SK-N-SH (cell line): ENCODE measurements at regions not wholly inside any gene's neighbourhood (a gene's known extent, or its start where the extent isn't known, plus 50 kb on each side); places are given as distances from the start of the nearest gene placed in this dataset.

Experiments used
- CTCF ChIA-PET: fragments of 300-600, 350-600 bp; formaldehyde crosslinking; extraction: SDS; loops from one replicate; lab custom pipeline; 2021; lab: Yijun Ruan, JAX
- POLR2A ChIA-PET: fragments of 350-600 bp; sonication (Branson Sonifier 250); formaldehyde crosslinking; extraction: SDS; loops from one replicate; lab custom pipeline; 2020; ENCODE audit warnings: antibody characterized with exemption, inconsistent platforms; lab: Yijun Ruan, JAX
- DNase-seq: peaks from one replicate; pipeline ENCODE4 v3.0.0; 2012
- H2AFZ ChIP-seq: fragments of 200-600 bp; sonication (generic); 2 replicates; pipeline ENCODE4 v1.8.1; 2016; ENCODE audit warnings: antibody characterized with exemption, mild to moderate bottlenecking, low read depth
- H3F3A ChIP-seq: fragments of 200-600 bp; sonication (generic); replicated peaks from 2 replicates; pipeline ENCODE3; 2016; ENCODE audit warnings: antibody characterized with exemption, mild to moderate bottlenecking; ENCODE audit not compliant: insufficient read depth
- H3K27ac ChIP-seq, 2 experiments: fragments of 200-500 bp in 1 of 2; fragments of 200-600 bp in 1 of 2; sonication (Bioruptor generic) in 1 of 2; sonication (generic), shearing (Covaris generic) in 1 of 2; 2 replicates each; pipeline versions ENCODE4 v1.5.1 to v1.6.1; 2014 to 2016; ENCODE audit warnings: low read depth in 2 of 2, inconsistent platforms in 1 of 2, low read length in 1 of 2, mild to moderate bottlenecking in 1 of 2, mixed read lengths in 1 of 2
- H3K27me3 ChIP-seq: fragments of 200-600 bp; sonication (generic), shearing (Covaris generic); 2 replicates; pipeline ENCODE4 v1.6.1; 2016; ENCODE audit warnings: mixed run types; ENCODE audit not compliant: insufficient read depth
- H3K36me3 ChIP-seq, 2 experiments: fragments of 200-500 bp in 1 of 2; fragments of 200-600 bp in 1 of 2; sonication (Bioruptor generic) in 1 of 2; sonication (generic) in 1 of 2; replicated peaks in 1 of 2; 2 replicates each; pipeline versions ENCODE3 to v1.5.1; 2014 to 2016; ENCODE audit warnings: low read length in 1 of 2, mild to moderate bottlenecking in 1 of 2; ENCODE audit not compliant: insufficient read depth in 2 of 2, control insufficient read depth in 1 of 2
- H3K4me1 ChIP-seq, 2 experiments: fragments of 200-500 bp in 1 of 2; fragments of 200-600 bp in 1 of 2; sonication (Bioruptor generic) in 1 of 2; sonication (generic), shearing (Covaris generic) in 1 of 2; 2 replicates each; pipeline versions ENCODE4 v1.5.1 to v1.6.1; 2014 to 2016; ENCODE audit warnings: low read depth in 1 of 2, low read length in 1 of 2, mixed run types in 1 of 2; ENCODE audit not compliant: insufficient read depth in 2 of 2, control insufficient read depth in 1 of 2
- H3K4me2 ChIP-seq: fragments of 200-600 bp; sonication (generic), shearing (Covaris generic); 2 replicates; pipeline ENCODE4 v1.6.1; 2017; ENCODE audit warnings: mixed run types
- H3K4me3 ChIP-seq, 2 experiments: fragments of 200-500 bp in 1 of 2; fragments of 200-600 bp in 1 of 2; sonication (Bioruptor generic) in 1 of 2; sonication (generic), shearing (Covaris generic) in 1 of 2; 2 replicates each; pipeline versions ENCODE4 v1.5.1 to v1.8.1; 2014 to 2016; ENCODE audit warnings: low read depth in 2 of 2, inconsistent platforms in 1 of 2, low read length in 1 of 2, mild to moderate bottlenecking in 1 of 2, mixed read lengths in 1 of 2, moderate library complexity in 1 of 2
- H3K79me2 ChIP-seq: fragments of 200-600 bp; sonication (generic); 2 replicates; pipeline ENCODE4 v1.8.1; 2017; ENCODE audit warnings: mild to moderate bottlenecking; ENCODE audit not compliant: insufficient read depth
- H3K9ac ChIP-seq: fragments of 200-600 bp; sonication (generic); 2 replicates; pipeline ENCODE4 v1.6.1; 2017; ENCODE audit warnings: mixed run types
- H3K9me2 ChIP-seq: fragments of 200-600 bp; sonication (generic); 2 replicates; pipeline ENCODE4 v1.6.1; 2017; ENCODE audit warnings: mixed run types
- H3K9me3 ChIP-seq: fragments of 200-600 bp; sonication (generic); 2 replicates; pipeline ENCODE4 v1.6.1; 2017; ENCODE audit warnings: mixed run types, mild to moderate bottlenecking, moderate library complexity
- H4K20me1 ChIP-seq: fragments of 200-600 bp; sonication (generic); 2 replicates; pipeline ENCODE4 v1.6.1; 2017; ENCODE audit warnings: mild to moderate bottlenecking, mixed run types; ENCODE audit not compliant: insufficient read depth
- ELF1 ChIP-seq: IDR thresholded peaks from 2 replicates; pipeline ENCODE4 v1.4.0; 2012
- EP300 ChIP-seq, 2 experiments: IDR thresholded peaks; 2 replicates each; pipeline versions ENCODE4 v1.4.0 to v1.6.1; 2012; ENCODE audit warnings: borderline replicate concordance in 1 of 2, low read depth in 1 of 2, low read length in 1 of 2
- EZH2phosphoT487 ChIP-seq: fragments of 200-600 bp; sonication (generic); IDR thresholded peaks from 2 replicates; pipeline ENCODE4 v1.6.1; 2017; ENCODE audit warnings: low read depth, mixed run types, mild to moderate bottlenecking, antibody characterized with exemption, moderate library complexity, borderline replicate concordance
- FOSL2 ChIP-seq: IDR thresholded peaks from 2 replicates; pipeline ENCODE4 v1.4.0; 2012; ENCODE audit warnings: low read depth, mild to moderate bottlenecking, moderate library complexity, borderline replicate concordance
- FOXJ3 ChIP-seq: sonication (generic); formaldehyde crosslinking; IDR thresholded peaks from 2 replicates; pipeline ENCODE4 v1.5.1; 2020; ENCODE audit warnings: mild to moderate bottlenecking, missing genetic modification reagents
- FOXM1 ChIP-seq: IDR thresholded peaks from 2 replicates; pipeline ENCODE4 v1.4.0; 2012; ENCODE audit warnings: low read depth, mild to moderate bottlenecking
- GABPA ChIP-seq: IDR thresholded peaks from 2 replicates; pipeline ENCODE4 v1.4.0; 2012; ENCODE audit warnings: low read depth, mild to moderate bottlenecking
- IRF3 ChIP-seq: fragments of 150-350 bp; IDR thresholded peaks from 2 replicates; pipeline ENCODE4 v1.6.1; 2016; ENCODE audit warnings: mild to moderate bottlenecking, low read depth, low read length
- JUND ChIP-seq: IDR thresholded peaks from 2 replicates; pipeline ENCODE4 v1.4.0; 2012
- MEF2A ChIP-seq: IDR thresholded peaks from 2 replicates; pipeline ENCODE4 v1.4.0; 2012; ENCODE audit warnings: low read depth, borderline replicate concordance
- PBX3 ChIP-seq: IDR thresholded peaks from 2 replicates; pipeline ENCODE4; 2012
- POLR2AphosphoS5 ChIP-seq: IDR thresholded peaks from 2 replicates; pipeline ENCODE4 v1.6.1; 2012; ENCODE audit warnings: low read depth, low read length
- RCOR1 ChIP-seq: fragments of 150-350 bp; IDR thresholded peaks from 2 replicates; pipeline ENCODE4 v1.6.1; 2017; ENCODE audit warnings: antibody characterized with exemption, low read length
- RFX5 ChIP-seq: IDR thresholded peaks from 2 replicates; pipeline ENCODE4 v1.6.1; 2012; ENCODE audit warnings: mild to moderate bottlenecking, improper control_type of control experiment, low read length
- SMC3 ChIP-seq: IDR thresholded peaks from 2 replicates; pipeline ENCODE4 v1.6.1; 2012; ENCODE audit warnings: low read depth, low read length, improper control_type of control experiment
- TAF1 ChIP-seq: IDR thresholded peaks from 2 replicates; pipeline ENCODE4 v1.6.1; 2012; ENCODE audit warnings: low read depth, mild to moderate bottlenecking, low read length, moderate library complexity, borderline replicate concordance
- TEAD4 ChIP-seq: IDR thresholded peaks from 2 replicates; pipeline ENCODE4 v1.4.0; 2012; ENCODE audit warnings: mild to moderate bottlenecking, borderline replicate concordance; ENCODE audit not compliant: insufficient read depth
- USF1 ChIP-seq: IDR thresholded peaks from 2 replicates; pipeline ENCODE4 v1.4.0; 2012; ENCODE audit warnings: low read depth, borderline replicate concordance
- USF2 ChIP-seq: fragments of 150-350 bp; IDR thresholded peaks from 2 replicates; pipeline ENCODE4 v1.6.1; 2017; ENCODE audit warnings: antibody characterized with exemption, low read length, low read depth, borderline replicate concordance
- YY1 ChIP-seq: IDR thresholded peaks from 2 replicates; pipeline ENCODE4 v1.4.0; 2012; ENCODE audit warnings: low read depth, mild to moderate bottlenecking
- WGBS: methylation state at CpG from one replicate; pipeline ENCODE4 v1.1.6; 2017; ENCODE audit warnings: low lambda C conversion rate; 5-methylcytosine and 5-hydroxymethylcytosine counted together

GRCh38 chrX:8919801-8920200 is 114.1 kb downstream of the FAM9B start:
- Histone ChIP-seq H3K27ac (no peak overlapping the region), H3K79me2 (no peaks in the 10 kb centered on the region), H3K4me2 (no peak overlapping the region), H3K9me2 (no peaks in the 10 kb centered on the region), H3F3A (no peaks in the 10 kb centered on the region), H3K9ac (no peak overlapping the region), H3K4me1 (no peaks in the 10 kb centered on the region), H2AFZ (no peak overlapping the region), H4K20me1 (no peaks in the 10 kb centered on the region), H3K27me3 (no peaks in the 10 kb centered on the region), H3K4me3 (no peak overlapping the region), H3K9me3 (no peaks in the 10 kb centered on the region), H3K36me3 (no peaks in the 10 kb centered on the region)
- CTCF ChIA-PET, result no interaction called here
- TF ChIP-seq JUND, result no peak
- TF ChIP-seq POLR2AphosphoS5, result no peak
- no peak for TF ChIP-seq YY1
- no peak for TF ChIP-seq RFX5
- TF ChIP-seq TEAD4, result no peak
- TF ChIP-seq ELF1, result no peak
- TF ChIP-seq IRF3, result no peak
- TF ChIP-seq MEF2A, result no peak
- no peak for TF ChIP-seq SMC3
- no peak for TF ChIP-seq TAF1
- no peak for TF ChIP-seq FOSL2
- TF ChIP-seq EP300 (IDR thresholded peaks at IDR 0.05; ENCODE audit: borderline replicate concordance in 1 of 2, low read depth in 1 of 2, low read length in 1 of 2), result no peak
- TF ChIP-seq USF1, result no peak
- TF ChIP-seq FOXM1, result no peak
- no peak for TF ChIP-seq FOXJ3 (CRISPR knock-in tag)
- TF ChIP-seq PBX3, result no peak
- no peak for TF ChIP-seq GABPA
- TF ChIP-seq RCOR1, result no peak
- no peak for TF ChIP-seq EZH2phosphoT487
- no peak for TF ChIP-seq USF2
- DNase-seq, result no peak
- WGBS, result 43% methylated on average over 4 of the region's 4 CpGs
- POLR2A ChIA-PET, result no interaction called here
